BE2C (cell line): ENCODE measurements at regions not wholly inside any gene's neighbourhood (a gene's known extent, or its start where the extent isn't known, plus 50 kb on each side); places are given as distances from the start of the nearest gene placed in this dataset.

Source experiments
- DNase-seq: peaks from one replicate; pipeline ENCODE4 v3.0.0-alpha.2; 2020
- H3K27me3 ChIP-seq: fragments of 250-450 bp; sonication (Bioruptor Pico); 2 replicates; pipeline ENCODE4 v1.5.1; 2020; ENCODE audit warnings: mild to moderate bottlenecking
- H3K36me3 ChIP-seq: fragments of 250-450 bp; sonication (Bioruptor Pico); 2 replicates; pipeline ENCODE4 v1.5.1; 2020; ENCODE audit warnings: mild to moderate bottlenecking
- H3K4me1 ChIP-seq: fragments of 250-450 bp; sonication (Bioruptor Pico); 2 replicates; pipeline ENCODE4 v1.5.1; 2020
- H3K4me3 ChIP-seq: 2 replicates; pipeline ENCODE4 v1.5.1; 2011; ENCODE audit warnings: low read depth, low read length
- H3K9me3 ChIP-seq: fragments of 250-450 bp; sonication (Bioruptor Pico); 2 replicates; pipeline ENCODE4 v1.5.1; 2020
- CTCF ChIP-seq: IDR thresholded peaks from 2 replicates; pipeline ENCODE4 v1.5.1; 2012; ENCODE audit warnings: mild to moderate bottlenecking, low read depth, low read length

GRCh38 chr12:124365726-124366430, 71.0 kb downstream of the RFLNA start:
- DNase-seq = no peak
- no peak overlapping the region for H3K4me3 ChIP-seq

More at GRCh38 chr12:124365726-124366430, 71.0 kb downstream of the RFLNA start:
- TF ChIP-seq CTCF = no peak
- H3K9me3 ChIP-seq = no peaks in the 10 kb centered on the region
- H3K27me3 ChIP-seq = no peaks in the 10 kb centered on the region
- peaks cover 13% of the 10 kb centered on the region for H3K4me1 ChIP-seq
- peaks cover 53% of the 10 kb centered on the region for H3K36me3 ChIP-seq
